ENCODE measurements at regions not wholly inside any gene's neighbourhood (a gene's known extent, or its start where the extent isn't known, plus 50 kb on each side); places are given as distances from the start of the nearest gene placed in this dataset.

DNA sequence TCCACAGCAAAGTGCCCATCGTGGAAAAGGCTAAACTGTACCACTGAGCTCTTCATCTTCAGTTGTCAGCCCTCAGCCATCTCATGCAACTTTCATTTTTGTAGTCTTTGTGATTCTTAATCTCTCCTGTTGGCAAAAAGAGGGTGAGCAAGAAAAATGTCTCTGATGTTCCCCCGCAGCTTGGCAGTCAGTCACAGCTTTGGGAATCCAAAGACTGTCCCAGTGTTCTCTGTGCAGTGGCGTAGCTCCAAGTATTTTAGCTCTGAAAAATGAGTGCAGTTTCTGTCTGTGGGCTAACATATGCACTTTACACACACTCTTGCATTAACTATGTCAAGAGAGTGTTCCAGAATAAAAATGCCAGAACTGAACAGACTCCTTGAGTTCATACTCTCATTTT lies 372.2 kb downstream of the TMEM232 start:
- intact Hi-C loops (cut with micrococcal nuclease) (no loop called here), dilution Hi-C loops (cut with MboI; ENCODE audit: extremely low pct_ligation_motif_present, low sequenced_read_pairs) (no loop called here)
- Histone ChIP-seq H3K27me3 (ENCODE audit: control insufficient read depth in 2 of 2, insufficient read depth in 2 of 2, low read length in 2 of 2) (no peaks in the 10 kb centered on the region), H3K9me1 (replicated peaks; ENCODE audit: control insufficient read depth, extremely low read depth, insufficient read depth, low read length) (no peaks in the 10 kb centered on the region), H3K9ac (replicated peaks; ENCODE audit: extremely low read depth, insufficient read depth, low read length) (no peak overlapping the region), H3K27ac (ENCODE audit: insufficient read depth, low read depth, low read length) (no peak overlapping the region), H3K4me2 (ENCODE audit: insufficient read depth, low read length) (no peak overlapping the region), H3K79me2 (ENCODE audit: control insufficient read depth, insufficient read depth, low read length) (no peaks in the 10 kb centered on the region), H4K20me1 (replicated peaks; ENCODE audit: control insufficient read depth, extremely low read depth, insufficient read depth, low read length) (no peaks in the 10 kb centered on the region), H3K9me3 (replicated peaks; ENCODE audit: control insufficient read depth, insufficient read depth, low read length) (peaks cover 3% of the 10 kb centered on the region), H3K4me3 (replicated peaks in 1 of 3; ENCODE audit: insufficient read depth in 1 of 3, low read depth in 1 of 3, low read length in 3 of 3) (no peak overlapping the region), H3K4me1 (ENCODE audit: control insufficient read depth, extremely low read depth, insufficient read depth, low read length) (no peaks in the 10 kb centered on the region), H2AFZ (ENCODE audit: low read depth, low read length) (no peak overlapping the region), H3K36me3 (ENCODE audit: control insufficient read depth in 2 of 2, extremely low read depth in 1 of 2, insufficient read depth in 2 of 2, low read length in 2 of 2) (no peaks in the 10 kb centered on the region)
- ChIA-PET POLR2A (no interaction called here), CTCF (no interaction called here)
- no peak for TF ChIP-seq JUN (IDR thresholded peaks at IDR 0.05; ENCODE audit: borderline replicate concordance, insufficient read depth, insufficient read length, low read depth)
- TF ChIP-seq, protein P1, sequence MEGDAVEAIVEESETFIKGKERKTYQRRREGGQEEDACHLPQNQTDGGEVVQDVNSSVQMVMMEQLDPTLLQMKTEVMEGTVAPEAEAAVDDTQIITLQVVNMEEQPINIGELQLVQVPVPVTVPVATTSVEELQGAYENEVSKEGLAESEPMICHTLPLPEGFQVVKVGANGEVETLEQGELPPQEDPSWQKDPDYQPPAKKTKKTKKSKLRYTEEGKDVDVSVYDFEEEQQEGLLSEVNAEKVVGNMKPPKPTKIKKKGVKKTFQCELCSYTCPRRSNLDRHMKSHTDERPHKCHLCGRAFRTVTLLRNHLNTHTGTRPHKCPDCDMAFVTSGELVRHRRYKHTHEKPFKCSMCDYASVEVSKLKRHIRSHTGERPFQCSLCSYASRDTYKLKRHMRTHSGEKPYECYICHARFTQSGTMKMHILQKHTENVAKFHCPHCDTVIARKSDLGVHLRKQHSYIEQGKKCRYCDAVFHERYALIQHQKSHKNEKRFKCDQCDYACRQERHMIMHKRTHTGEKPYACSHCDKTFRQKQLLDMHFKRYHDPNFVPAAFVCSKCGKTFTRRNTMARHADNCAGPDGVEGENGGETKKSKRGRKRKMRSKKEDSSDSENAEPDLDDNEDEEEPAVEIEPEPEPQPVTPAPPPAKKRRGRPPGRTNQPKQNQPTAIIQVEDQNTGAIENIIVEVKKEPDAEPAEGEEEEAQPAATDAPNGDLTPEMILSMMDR (IDR thresholded peaks at IDR 0.05; ENCODE audit: extremely low read depth in 1 of 2, insufficient read depth in 1 of 2, low read depth in 1 of 2, low read length in 2 of 2): no peak
- TF ChIP-seq POLR2AphosphoS5 (IDR thresholded peaks at IDR 0.05; ENCODE audit: insufficient read depth, low read depth, low read length): no peak
- TF ChIP-seq, protein P2, sequence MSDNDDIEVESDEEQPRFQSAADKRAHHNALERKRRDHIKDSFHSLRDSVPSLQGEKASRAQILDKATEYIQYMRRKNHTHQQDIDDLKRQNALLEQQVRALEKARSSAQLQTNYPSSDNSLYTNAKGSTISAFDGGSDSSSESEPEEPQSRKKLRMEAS (IDR thresholded peaks at IDR 0.05; ENCODE audit: insufficient read depth, insufficient read length): no peak
- TF ChIP-seq MYC (IDR thresholded peaks at IDR 0.05; ENCODE audit: low read depth, low read length): no peak
- no peak for TF ChIP-seq POLR2A (IDR thresholded peaks at IDR 0.05; ENCODE audit: low read depth, low read length)
- no peak for TF ChIP-seq GATA2 (IDR thresholded peaks at IDR 0.05; ENCODE audit: insufficient read depth, insufficient read length, low read depth, low read length)
- TF ChIP-seq EZH2 (IDR thresholded peaks at IDR 0.05; ENCODE audit: borderline replicate concordance, low read depth, low read length, severe bottlenecking): no peak
- no peak for TF ChIP-seq FOS (IDR thresholded peaks at IDR 0.05; ENCODE audit: borderline replicate concordance, insufficient read depth, low read length)
- DNase-seq (ENCODE audit: low read depth, low spot score) (no peak), FAIRE-seq (no peak)
- no TSS peak for BruUV-seq (replicated peaks)

Data from endothelial cell of umbilical vein (primary cell).